Thyroid gland (tissue), 4 donors: ENCODE measurements at regions not wholly inside any gene's neighbourhood (a gene's known extent, or its start where the extent isn't known, plus 50 kb on each side); places are given as distances from the start of the nearest gene placed in this dataset.
"Not testable (repeated sequence)": the region's sequence is repeated elsewhere in the genome, so short reads cannot be mapped to it uniquely, and the experiment has no call there.

Experiments used
- POLR2A ChIP-seq, 2 donors: fragments of 450-650 bp; IDR thresholded peaks; one replicate each; pipeline ENCODE4 v1.6.1; 2017; ENCODE audit warnings: antibody characterized with exemption in 2 of 2, mild to moderate bottlenecking in 2 of 2, moderate library complexity in 1 of 2
- TF ChIP-seq, protein P1 (sequence below), 6 experiments: fragments of 200-600 bp in 3 of 6; fragments of 450-650 bp in 3 of 6; sonication (generic) in 3 of 6; IDR thresholded peaks; one replicate each; pipeline ENCODE4 v1.5.1; 2016 to 2019; ENCODE audit warnings: antibody characterized with exemption in 6 of 6, mild to moderate bottlenecking in 2 of 6, inconsistent platforms in 1 of 6, moderate library complexity in 1 of 6

- TF ChIP-seq, protein P1, sequence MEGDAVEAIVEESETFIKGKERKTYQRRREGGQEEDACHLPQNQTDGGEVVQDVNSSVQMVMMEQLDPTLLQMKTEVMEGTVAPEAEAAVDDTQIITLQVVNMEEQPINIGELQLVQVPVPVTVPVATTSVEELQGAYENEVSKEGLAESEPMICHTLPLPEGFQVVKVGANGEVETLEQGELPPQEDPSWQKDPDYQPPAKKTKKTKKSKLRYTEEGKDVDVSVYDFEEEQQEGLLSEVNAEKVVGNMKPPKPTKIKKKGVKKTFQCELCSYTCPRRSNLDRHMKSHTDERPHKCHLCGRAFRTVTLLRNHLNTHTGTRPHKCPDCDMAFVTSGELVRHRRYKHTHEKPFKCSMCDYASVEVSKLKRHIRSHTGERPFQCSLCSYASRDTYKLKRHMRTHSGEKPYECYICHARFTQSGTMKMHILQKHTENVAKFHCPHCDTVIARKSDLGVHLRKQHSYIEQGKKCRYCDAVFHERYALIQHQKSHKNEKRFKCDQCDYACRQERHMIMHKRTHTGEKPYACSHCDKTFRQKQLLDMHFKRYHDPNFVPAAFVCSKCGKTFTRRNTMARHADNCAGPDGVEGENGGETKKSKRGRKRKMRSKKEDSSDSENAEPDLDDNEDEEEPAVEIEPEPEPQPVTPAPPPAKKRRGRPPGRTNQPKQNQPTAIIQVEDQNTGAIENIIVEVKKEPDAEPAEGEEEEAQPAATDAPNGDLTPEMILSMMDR (IDR thresholded peaks at IDR 0.05) = not testable (repeated sequence)
- not testable (repeated sequence) for TF ChIP-seq POLR2A (IDR thresholded peaks at IDR 0.05)
Observed at GRCh38 chr1:148233250-148233649, 81.2 kb upstream of the NBPF11 start.
